ENCODE measurements at regions not wholly inside any gene's neighbourhood (a gene's known extent, or its start where the extent isn't known, plus 50 kb on each side); places are given as distances from the start of the nearest gene placed in this dataset.

DNA sequence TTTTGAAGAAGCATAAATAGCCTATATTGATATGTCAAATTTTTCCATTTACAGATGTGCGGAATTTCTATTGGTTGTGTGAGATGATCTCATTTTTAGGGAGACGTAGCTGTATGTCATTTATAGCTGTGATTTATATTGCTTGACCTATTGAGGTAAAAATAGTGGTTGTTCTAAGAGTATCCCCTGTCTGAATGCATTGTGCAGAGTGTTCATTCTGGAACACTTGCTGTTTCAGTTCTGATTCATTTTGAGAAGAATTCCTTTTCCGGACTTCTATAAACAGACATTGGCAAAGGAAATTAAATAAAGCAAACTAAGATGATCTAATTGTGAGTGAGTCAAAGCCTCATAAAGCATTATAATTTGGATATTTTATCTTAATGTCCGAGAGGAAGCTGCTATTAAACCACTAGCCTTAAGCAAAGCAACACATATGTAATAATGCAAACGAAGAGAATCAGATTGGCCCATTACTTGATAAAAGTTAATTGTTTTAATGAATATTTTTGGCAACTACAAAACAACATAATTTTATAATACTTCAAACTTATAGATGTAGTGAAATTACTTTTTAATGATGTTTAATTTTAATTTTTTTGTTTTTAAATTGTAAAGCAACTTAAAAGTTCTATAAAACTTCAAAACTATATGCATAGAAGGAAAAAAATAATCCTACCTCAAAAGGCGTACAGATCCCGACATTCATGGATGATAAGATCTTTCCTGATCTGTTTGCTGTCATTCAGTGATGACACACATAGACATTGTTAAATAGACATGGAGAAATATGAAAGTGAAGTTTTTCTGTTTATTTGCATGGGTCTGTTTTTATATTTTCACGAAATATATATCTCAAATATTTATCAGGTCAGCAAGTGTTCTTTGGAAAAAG is 942.6 kb upstream of the SLC10A2 start:
- H3K79me1 ChIP-seq (ENCODE audit: low read depth, low read length): no peaks in the 10 kb centered on the region
- no peak overlapping the region for H3K14ac ChIP-seq (ENCODE audit: low read length)
- no CpG with 5 or more reads among the region's 8 CpGs for WGBS, 2 donors (ENCODE audit: extremely low coverage in 2 of 2, insufficient read length in 2 of 2, insufficient replicate concordance in 1 of 2)
- H2BK15ac ChIP-seq (ENCODE audit: low read length): no peak overlapping the region
- no peaks in the 10 kb centered on the region for H3K36me3 ChIP-seq (replicated peaks in 1 of 2; ENCODE audit: control insufficient read depth in 2 of 2, insufficient read depth in 2 of 2, low read length in 2 of 2)
- H2AK5ac ChIP-seq (ENCODE audit: low read depth, low read length): no peak overlapping the region
- no peaks in the 10 kb centered on the region for H3K9me3 ChIP-seq (replicated peaks in 1 of 2; ENCODE audit: control insufficient read depth in 2 of 2, insufficient read depth in 1 of 2, low read depth in 1 of 2, low read length in 2 of 2)
- H3K4me1 ChIP-seq (ENCODE audit: control insufficient read depth in 2 of 2, insufficient read depth in 1 of 2, low read depth in 1 of 2, low read length in 2 of 2): peaks cover 3 to 7% of the 10 kb centered on the region in 2 donors
- no peak overlapping the region for H3K18ac ChIP-seq (ENCODE audit: low read length)
- H2BK12ac ChIP-seq (ENCODE audit: low read length): no peak overlapping the region
- no peak overlapping the region for H3K4me3 ChIP-seq (ENCODE audit: low read length in 2 of 2)
- no peak overlapping the region for H4K8ac ChIP-seq (ENCODE audit: low read depth, low read length)
- no peaks in the 10 kb centered on the region for H3K27me3 ChIP-seq (ENCODE audit: control insufficient read depth in 3 of 3, insufficient read depth in 3 of 3, low read depth in 1 of 3, low read length in 3 of 3)
- no peak overlapping the region for H3K4ac ChIP-seq (ENCODE audit: low read length)
- no peak overlapping the region for H3K9ac ChIP-seq (ENCODE audit: low read depth, low read length, poor library complexity)
- no peak overlapping the region for H2BK120ac ChIP-seq (ENCODE audit: low read depth, low read length)
- H3K4me2 ChIP-seq (ENCODE audit: insufficient read depth, low read length, poor library complexity, severe bottlenecking): no peak overlapping the region
- no peak for DNase-seq (ENCODE audit: low spot score)
- H2BK5ac ChIP-seq (ENCODE audit: low read length): no peak overlapping the region
- H3K23ac ChIP-seq (ENCODE audit: low read depth, low read length, poor library complexity): no peak overlapping the region
- no peak overlapping the region for H3K27ac ChIP-seq (replicated peaks; ENCODE audit: low read length)
- no peak overlapping the region for H4K91ac ChIP-seq (ENCODE audit: low read depth, low read length, poor library complexity)
- H2AFZ ChIP-seq (ENCODE audit: low read length): no peak overlapping the region

DNA sequence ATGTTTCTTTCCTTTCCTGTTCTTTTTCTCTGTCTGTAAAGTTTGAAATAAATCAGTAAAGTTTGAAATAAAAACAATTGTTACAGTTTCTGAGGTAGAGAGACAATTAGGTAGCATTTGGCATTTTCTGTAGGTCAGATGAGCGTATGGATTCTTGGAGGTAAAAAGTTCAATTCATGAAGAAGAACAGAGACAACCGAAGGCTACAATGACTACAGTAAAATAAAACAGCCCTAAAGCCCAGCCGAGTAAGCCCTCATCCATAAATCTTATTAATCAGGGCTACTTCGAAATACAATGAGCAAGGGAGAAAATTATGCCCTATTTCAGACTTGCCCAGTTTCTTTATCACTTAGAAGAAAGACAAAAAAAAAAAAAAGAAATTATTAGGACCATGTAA is 941.9 kb upstream of the SLC10A2 start:
- no peak overlapping the region for H2BK12ac ChIP-seq (ENCODE audit: low read length)
- no peak overlapping the region for H2AK5ac ChIP-seq (ENCODE audit: low read depth, low read length)
- no peak overlapping the region for H3K4me3 ChIP-seq (ENCODE audit: low read length in 2 of 2)
- H3K23ac ChIP-seq (ENCODE audit: low read depth, low read length, poor library complexity): no peak overlapping the region
- H3K4me2 ChIP-seq (ENCODE audit: insufficient read depth, low read length, poor library complexity, severe bottlenecking): no peak overlapping the region
- H2AFZ ChIP-seq (ENCODE audit: low read length): no peak overlapping the region
- no peak overlapping the region for H2BK120ac ChIP-seq (ENCODE audit: low read depth, low read length)
- H2BK5ac ChIP-seq (ENCODE audit: low read length): no peak overlapping the region
- no peak overlapping the region for H2BK15ac ChIP-seq (ENCODE audit: low read length)
- H3K18ac ChIP-seq (ENCODE audit: low read length): no peak overlapping the region
- DNase-seq (ENCODE audit: low spot score): no peak
- no peaks in the 10 kb centered on the region for H3K27me3 ChIP-seq (ENCODE audit: control insufficient read depth in 3 of 3, insufficient read depth in 3 of 3, low read depth in 1 of 3, low read length in 3 of 3)
- H3K9ac ChIP-seq (ENCODE audit: low read depth, low read length, poor library complexity): no peak overlapping the region
- H4K8ac ChIP-seq (ENCODE audit: low read depth, low read length): no peak overlapping the region
- H3K27ac ChIP-seq (replicated peaks; ENCODE audit: low read length): no peak overlapping the region
- H3K79me1 ChIP-seq (ENCODE audit: low read depth, low read length): no peaks in the 10 kb centered on the region
- H3K14ac ChIP-seq (ENCODE audit: low read length): no peak overlapping the region
- H3K4ac ChIP-seq (ENCODE audit: low read length): no peak overlapping the region
- no CpG with 5 or more reads among the region's 4 CpGs for WGBS, 2 donors (ENCODE audit: extremely low coverage in 2 of 2, insufficient read length in 2 of 2, insufficient replicate concordance in 1 of 2)
- H3K4me1 ChIP-seq (ENCODE audit: control insufficient read depth in 2 of 2, insufficient read depth in 1 of 2, low read depth in 1 of 2, low read length in 2 of 2): peaks cover 3 to 7% of the 10 kb centered on the region in 2 donors
- H4K91ac ChIP-seq (ENCODE audit: low read depth, low read length, poor library complexity): no peak overlapping the region
- no peaks in the 10 kb centered on the region for H3K9me3 ChIP-seq (replicated peaks in 1 of 2; ENCODE audit: control insufficient read depth in 2 of 2, insufficient read depth in 1 of 2, low read depth in 1 of 2, low read length in 2 of 2)
- H3K36me3 ChIP-seq (replicated peaks in 1 of 2; ENCODE audit: control insufficient read depth in 2 of 2, insufficient read depth in 2 of 2, low read length in 2 of 2): no peaks in the 10 kb centered on the region

DNA sequence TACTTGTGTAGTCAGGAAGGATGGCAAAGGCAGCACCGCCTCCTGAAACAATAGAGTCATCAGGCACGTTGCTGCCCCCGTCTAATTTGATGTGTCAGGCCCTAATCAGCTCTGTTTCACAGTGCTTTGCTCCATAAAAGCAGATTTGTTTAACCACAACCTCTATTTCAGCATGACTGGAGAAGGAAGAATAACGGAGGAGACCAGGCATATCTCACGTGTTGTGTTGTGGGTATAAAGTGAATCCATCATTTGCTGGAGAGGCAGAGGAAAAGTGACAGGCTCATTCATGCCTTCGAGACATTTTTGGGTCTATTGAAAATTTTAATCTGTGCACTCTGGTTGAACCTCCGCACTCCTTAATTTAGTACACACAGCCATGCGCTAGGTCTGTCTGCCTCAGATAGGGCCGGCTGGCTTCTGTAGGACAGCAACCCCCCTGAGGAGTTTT is 940.4 kb upstream of the SLC10A2 start:
- H3K9ac ChIP-seq (ENCODE audit: low read depth, low read length, poor library complexity): no peak overlapping the region
- no peak overlapping the region for H2AK5ac ChIP-seq (ENCODE audit: low read depth, low read length)
- H3K79me1 ChIP-seq (ENCODE audit: low read depth, low read length): no peaks in the 10 kb centered on the region
- H4K91ac ChIP-seq (ENCODE audit: low read depth, low read length, poor library complexity): no peak overlapping the region
- no peak overlapping the region for H2BK5ac ChIP-seq (ENCODE audit: low read length)
- no peak overlapping the region for H3K23ac ChIP-seq (ENCODE audit: low read depth, low read length, poor library complexity)
- peaks cover 2 to 5% of the 10 kb centered on the region in 2 donors for H3K4me1 ChIP-seq (ENCODE audit: control insufficient read depth in 2 of 2, insufficient read depth in 1 of 2, low read depth in 1 of 2, low read length in 2 of 2)
- H3K18ac ChIP-seq (ENCODE audit: low read length): no peak overlapping the region
- no CpG with 5 or more reads among the region's 9 CpGs for WGBS, 2 donors (ENCODE audit: extremely low coverage in 2 of 2, insufficient read length in 2 of 2, insufficient replicate concordance in 1 of 2)
- no peak for DNase-seq (ENCODE audit: low spot score)
- no peak overlapping the region for H4K8ac ChIP-seq (ENCODE audit: low read depth, low read length)
- no peak overlapping the region for H3K14ac ChIP-seq (ENCODE audit: low read length)
- H3K27me3 ChIP-seq (ENCODE audit: control insufficient read depth in 3 of 3, insufficient read depth in 3 of 3, low read depth in 1 of 3, low read length in 3 of 3): no peaks in the 10 kb centered on the region
- H3K27ac ChIP-seq (replicated peaks; ENCODE audit: low read length): no peak overlapping the region
- no peak overlapping the region for H2BK12ac ChIP-seq (ENCODE audit: low read length)
- no peaks in the 10 kb centered on the region for H3K9me3 ChIP-seq (replicated peaks in 1 of 2; ENCODE audit: control insufficient read depth in 2 of 2, insufficient read depth in 1 of 2, low read depth in 1 of 2, low read length in 2 of 2)
- H3K4ac ChIP-seq (ENCODE audit: low read length): no peak overlapping the region
- H3K4me2 ChIP-seq (ENCODE audit: insufficient read depth, low read length, poor library complexity, severe bottlenecking): no peak overlapping the region
- peak overlapping the region; percentile 62 for H2AFZ ChIP-seq (ENCODE audit: low read length)
- no peak overlapping the region for H2BK15ac ChIP-seq (ENCODE audit: low read length)
- H3K4me3 ChIP-seq (ENCODE audit: low read length in 2 of 2): no peak overlapping the region
- H2BK120ac ChIP-seq (ENCODE audit: low read depth, low read length): no peak overlapping the region
- no peaks in the 10 kb centered on the region for H3K36me3 ChIP-seq (replicated peaks in 1 of 2; ENCODE audit: control insufficient read depth in 2 of 2, insufficient read depth in 2 of 2, low read length in 2 of 2)

DNA sequence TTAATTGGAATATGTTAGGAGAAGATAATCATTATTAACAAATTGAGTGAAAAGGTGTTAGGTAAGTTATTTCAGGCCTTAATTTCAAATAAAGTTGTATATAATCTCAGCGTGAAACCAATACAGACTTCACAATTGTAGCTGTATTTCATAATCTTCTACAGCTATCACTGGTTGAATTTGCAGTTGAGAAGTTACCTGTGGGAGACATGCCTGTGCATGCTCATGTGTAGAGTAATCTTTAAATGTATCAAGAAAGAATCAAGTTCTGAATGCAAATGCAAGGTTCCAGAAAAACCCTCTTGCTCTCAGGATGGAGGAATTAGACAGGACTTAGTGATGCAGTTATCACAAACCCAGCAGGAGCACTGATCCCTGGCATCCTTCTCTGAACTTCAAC is 938.4 kb upstream of the SLC10A2 start:
- H3K9me3 ChIP-seq (replicated peaks in 1 of 2; ENCODE audit: control insufficient read depth in 2 of 2, insufficient read depth in 1 of 2, low read depth in 1 of 2, low read length in 2 of 2): no peaks in the 10 kb centered on the region
- no peak overlapping the region for H4K91ac ChIP-seq (ENCODE audit: low read depth, low read length, poor library complexity)
- H3K14ac ChIP-seq (ENCODE audit: low read length): no peak overlapping the region
- no peak overlapping the region for H3K23ac ChIP-seq (ENCODE audit: low read depth, low read length, poor library complexity)
- H3K36me3 ChIP-seq (replicated peaks in 1 of 2; ENCODE audit: control insufficient read depth in 2 of 2, insufficient read depth in 2 of 2, low read length in 2 of 2): no peaks in the 10 kb centered on the region
- H2BK12ac ChIP-seq (ENCODE audit: low read length): no peak overlapping the region
- H3K79me1 ChIP-seq (ENCODE audit: low read depth, low read length): no peaks in the 10 kb centered on the region
- H3K4me1 ChIP-seq (ENCODE audit: control insufficient read depth in 2 of 2, insufficient read depth in 1 of 2, low read depth in 1 of 2, low read length in 2 of 2): peaks cover 2% of the 10 kb centered on the region in 2 donors
- no peak overlapping the region for H2BK120ac ChIP-seq (ENCODE audit: low read depth, low read length)
- no peak overlapping the region for H3K27ac ChIP-seq (replicated peaks; ENCODE audit: low read length)
- no peak overlapping the region for H3K4me3 ChIP-seq (ENCODE audit: low read length in 2 of 2)
- no peak for DNase-seq (ENCODE audit: low spot score)
- H3K4ac ChIP-seq (ENCODE audit: low read length): no peak overlapping the region
- H2BK15ac ChIP-seq (ENCODE audit: low read length): no peak overlapping the region
- no peak overlapping the region for H2BK5ac ChIP-seq (ENCODE audit: low read length)
- no CpG with 5 or more reads among the region's 1 CpG for WGBS, 2 donors (ENCODE audit: extremely low coverage in 2 of 2, insufficient read length in 2 of 2, insufficient replicate concordance in 1 of 2)
- H3K27me3 ChIP-seq (ENCODE audit: control insufficient read depth in 3 of 3, insufficient read depth in 3 of 3, low read depth in 1 of 3, low read length in 3 of 3): no peaks in the 10 kb centered on the region
- no peak overlapping the region for H4K8ac ChIP-seq (ENCODE audit: low read depth, low read length)
- H3K4me2 ChIP-seq (ENCODE audit: insufficient read depth, low read length, poor library complexity, severe bottlenecking): no peak overlapping the region
- H2AK5ac ChIP-seq (ENCODE audit: low read depth, low read length): no peak overlapping the region
- no peak overlapping the region for H3K9ac ChIP-seq (ENCODE audit: low read depth, low read length, poor library complexity)
- peak overlapping the region; percentile 55 for H2AFZ ChIP-seq (ENCODE audit: low read length)
- H3K18ac ChIP-seq (ENCODE audit: low read length): no peak overlapping the region

Data from neuronal stem cell (in vitro differentiated cells).